Endothelial cell of umbilical vein (primary cell): ENCODE measurements at regions not wholly inside any gene's neighbourhood (a gene's known extent, or its start where the extent isn't known, plus 50 kb on each side); places are given as distances from the start of the nearest gene placed in this dataset. TPM values are rescaled to one million over a fixed set of nuclear protein-coding genes. Genes with fewer than 3 reads are reported as not detected.

Experiments used
- small RNA-seq: library from RNA; depleted of rRNA; stranded (forward); fragments of <200 nt; gene quantifications from one replicate; pipeline ENCODE3, GENCODE V24; 2012; ENCODE audit warnings: low replicate concordance, low read depth; ENCODE audit not compliant: insufficient read depth, insufficient read length

Small RNA genes lying in the stretch of these regions (small RNA-seq; reads per million reads assigned to genes)
- gene RF00056 = not detected
